ENCODE measurements at regions not wholly inside any gene's neighbourhood (a gene's known extent, or its start where the extent isn't known, plus 50 kb on each side); places are given as distances from the start of the nearest gene placed in this dataset.

- TF ChIP-seq E2F6 (IDR thresholded peaks at IDR 0.05) (no peak), POU5F1 (IDR thresholded peaks at IDR 0.05; ENCODE audit: low read depth, low read length) (no peak), BACH1 (IDR thresholded peaks at IDR 0.05; ENCODE audit: low read length) (no peak), SIRT6 (IDR thresholded peaks at IDR 0.05; ENCODE audit: low read length) (no peak), CBX8 (IDR thresholded peaks at IDR 0.05; ENCODE audit: borderline replicate concordance, low read depth, low read length) (no peak)
Measured at GRCh38 chr3:18745472-18745871, 320.3 kb upstream of the SATB1 start (continued).

Measured in H1 (cell line).